OCI-LY7 (cell line): ENCODE measurements at regions not wholly inside any gene's neighbourhood (a gene's known extent, or its start where the extent isn't known, plus 50 kb on each side); places are given as distances from the start of the nearest gene placed in this dataset.

Experiments used
- EZH2phosphoT487 ChIP-seq: fragments of 200-600 bp; sonication (generic); IDR thresholded peaks from 2 replicates; pipeline ENCODE4 v1.6.1; 2018; ENCODE audit warnings: low read depth, borderline replicate concordance, mild to moderate bottlenecking, mixed run types, antibody characterized with exemption, low read length, moderate library complexity, mixed read lengths
- TF ChIP-seq, protein P1 (sequence below): fragments of 200-600 bp; sonication (generic); conservative IDR thresholded peaks from 2 replicates; pipeline ENCODE4 v1.5.1; 2014; ENCODE audit warnings: mild to moderate bottlenecking, antibody characterized with exemption, low read length, moderate library complexity, mixed read lengths

DNA sequence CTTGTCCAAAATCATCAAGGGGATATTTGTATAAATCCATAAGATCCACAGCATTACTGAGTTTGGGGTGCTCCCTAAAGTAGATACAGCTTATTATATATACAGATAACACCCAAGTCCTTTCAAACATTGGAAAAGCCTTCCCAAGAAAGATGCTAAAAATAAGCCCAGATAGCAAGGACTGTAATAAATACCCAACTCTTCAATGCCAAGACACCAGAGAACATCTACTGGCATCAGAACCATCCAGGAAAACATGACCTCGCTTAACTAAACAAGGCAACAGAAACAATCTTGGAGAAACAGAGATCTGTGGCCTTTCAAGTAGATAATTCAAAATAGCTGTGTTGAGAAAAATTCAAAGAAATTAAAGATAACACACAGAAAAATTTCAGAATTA is 761.4 kb downstream of the GRIK2 start:
- TF ChIP-seq, protein P1, sequence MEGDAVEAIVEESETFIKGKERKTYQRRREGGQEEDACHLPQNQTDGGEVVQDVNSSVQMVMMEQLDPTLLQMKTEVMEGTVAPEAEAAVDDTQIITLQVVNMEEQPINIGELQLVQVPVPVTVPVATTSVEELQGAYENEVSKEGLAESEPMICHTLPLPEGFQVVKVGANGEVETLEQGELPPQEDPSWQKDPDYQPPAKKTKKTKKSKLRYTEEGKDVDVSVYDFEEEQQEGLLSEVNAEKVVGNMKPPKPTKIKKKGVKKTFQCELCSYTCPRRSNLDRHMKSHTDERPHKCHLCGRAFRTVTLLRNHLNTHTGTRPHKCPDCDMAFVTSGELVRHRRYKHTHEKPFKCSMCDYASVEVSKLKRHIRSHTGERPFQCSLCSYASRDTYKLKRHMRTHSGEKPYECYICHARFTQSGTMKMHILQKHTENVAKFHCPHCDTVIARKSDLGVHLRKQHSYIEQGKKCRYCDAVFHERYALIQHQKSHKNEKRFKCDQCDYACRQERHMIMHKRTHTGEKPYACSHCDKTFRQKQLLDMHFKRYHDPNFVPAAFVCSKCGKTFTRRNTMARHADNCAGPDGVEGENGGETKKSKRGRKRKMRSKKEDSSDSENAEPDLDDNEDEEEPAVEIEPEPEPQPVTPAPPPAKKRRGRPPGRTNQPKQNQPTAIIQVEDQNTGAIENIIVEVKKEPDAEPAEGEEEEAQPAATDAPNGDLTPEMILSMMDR, result no peak
- no peak for TF ChIP-seq EZH2phosphoT487
